Fibroblast of villous mesenchyme (primary cell): ENCODE measurements at regions not wholly inside any gene's neighbourhood (a gene's known extent, or its start where the extent isn't known, plus 50 kb on each side); places are given as distances from the start of the nearest gene placed in this dataset.

Experiments
- DNase-seq: peaks from one replicate; pipeline ENCODE4 v3.0.0-alpha.2; 2010; ENCODE audit warnings: low read depth
- H3K4me3 ChIP-seq: 2 replicates; pipeline ENCODE4 v1.5.1; 2011; ENCODE audit warnings: low read depth, mild to moderate bottlenecking, low read length
- CTCF ChIP-seq: IDR thresholded peaks from 2 replicates; pipeline ENCODE4 v1.5.1; 2012; ENCODE audit warnings: low read depth, mild to moderate bottlenecking, low read length; ENCODE audit not compliant: insufficient read depth

- TF ChIP-seq CTCF = no peak
- no peak overlapping the region for H3K4me3 ChIP-seq
- no peak for DNase-seq
These were observed 319.5 kb upstream of the CA10 start for GRCh38 chr17:52477824-52478699.

GRCh38 chr17:52476638-52477313 is 318.3 kb upstream of the CA10 start:
- H3K4me3 ChIP-seq = no peak overlapping the region
- no peak for DNase-seq
- TF ChIP-seq CTCF = no peak

GRCh38 chr17:52470553-52470952 is 312.0 kb upstream of the CA10 start:
- no peak overlapping the region for H3K4me3 ChIP-seq
- DNase-seq = no peak
- no peak for TF ChIP-seq CTCF

- H3K4me3 ChIP-seq = no peak overlapping the region
- DNase-seq = no peak
- TF ChIP-seq CTCF = no peak
These were observed 306.9 kb upstream of the CA10 start for GRCh38 chr17:52465407-52465806.

- TF ChIP-seq CTCF = no peak
- no peak overlapping the region for H3K4me3 ChIP-seq
- no peak for DNase-seq
These were observed 292.9 kb upstream of the CA10 start for GRCh38 chr17:52451294-52451861.

- DNase-seq = no peak
- H3K4me3 ChIP-seq = no peak overlapping the region
- TF ChIP-seq CTCF = no peak
These were observed 283.8 kb upstream of the CA10 start for GRCh38 chr17:52442350-52442749.
